Activated CD8-positive, alpha-beta T cell treated with anti-CD3 and anti-CD28 coated beads for 36 hours (primary cell): ENCODE measurements at regions not wholly inside any gene's neighbourhood (a gene's known extent, or its start where the extent isn't known, plus 50 kb on each side); places are given as distances from the start of the nearest gene placed in this dataset.

Experiments
- ATAC-seq: fragments of 200-7000 bp; cut with Tn5 transposase; one replicate; pipeline ENCODE4 v1.10.0; 2021; ENCODE audit warnings: mild to moderate bottlenecking, moderate library complexity
- CTCF ChIA-PET: fragments of 350-600 bp; sonication (Branson Sonifier 250); formaldehyde crosslinking; loops from one replicate; lab custom pipeline; 2021; ENCODE audit warnings: antibody characterized with exemption; lab: Charles Lee
- POLR2A ChIA-PET: fragments of 350-600 bp; sonication (Branson Sonifier 250); formaldehyde crosslinking; loops from one replicate; lab custom pipeline; 2021; ENCODE audit warnings: antibody characterized with exemption; lab: Charles Lee
- DNase-seq: peaks from one replicate; pipeline ENCODE4 v3.0.0-alpha.2; 2020
- H3K27ac Mint-ChIP-seq: one replicate; pipeline ENCODE4 v1.8.0; 2021; ENCODE audit warnings: mild to moderate bottlenecking, mixed read lengths
- H3K27me3 Mint-ChIP-seq: one replicate; pipeline ENCODE4 v1.8.0; 2021; ENCODE audit warnings: mixed read lengths
- H3K36me3 Mint-ChIP-seq: one replicate; pipeline ENCODE4 v1.8.0; 2021; ENCODE audit warnings: low read depth, mixed read lengths
- H3K4me1 Mint-ChIP-seq: one replicate; pipeline ENCODE4 v1.8.0; 2021; ENCODE audit warnings: low read depth, mixed read lengths
- H3K4me3 Mint-ChIP-seq: one replicate; pipeline ENCODE4 v1.8.0; 2021; ENCODE audit warnings: mild to moderate bottlenecking, moderate library complexity, mixed read lengths
- H3K9me3 Mint-ChIP-seq: one replicate; pipeline ENCODE4 v1.8.0; 2021; ENCODE audit warnings: mixed read lengths
- CTCF ChIP-seq: fragments of 200-600 bp; IDR thresholded peaks from one replicate; pipeline ENCODE4 v1.8.0; 2022; ENCODE audit warnings: antibody characterized with exemption, mild to moderate bottlenecking
- intact Hi-C: fragments of 100-400 bp; cut with micrococcal nuclease; formaldehyde crosslinking; loops from one replicate; pipeline ENCODE4 v1.10.0; 2022

GRCh38 chr10:29826221-29826620 is 191.4 kb upstream of the SVIL start:
- H3K4me3 Mint-ChIP-seq, result no peak overlapping the region
- H3K36me3 Mint-ChIP-seq, result no peaks in the 10 kb centered on the region
- no peak for TF ChIP-seq CTCF
- ATAC-seq, result no peak
- H3K9me3 Mint-ChIP-seq, result peaks cover 6% of the 10 kb centered on the region
- CTCF ChIA-PET, result no interaction called here
- no peaks in the 10 kb centered on the region for H3K4me1 Mint-ChIP-seq
- DNase-seq, result no peak
- POLR2A ChIA-PET, result no interaction called here
- no peak overlapping the region for H3K27ac Mint-ChIP-seq
- peaks cover 1% of the 10 kb centered on the region for H3K27me3 Mint-ChIP-seq
- intact Hi-C loops, result no loop called here

- POLR2A ChIA-PET, result no interaction called here
- DNase-seq (no peak), ATAC-seq (no peak)
- H3K27me3 Mint-ChIP-seq, result peaks cover 1% of the 10 kb centered on the region
- no peaks in the 10 kb centered on the region for H3K9me3 Mint-ChIP-seq
- H3K4me1 Mint-ChIP-seq, result no peaks in the 10 kb centered on the region
- H3K27ac Mint-ChIP-seq, result no peak overlapping the region
- intact Hi-C loops, result no loop called here
- TF ChIP-seq CTCF, result no peak
- no peak overlapping the region for H3K4me3 Mint-ChIP-seq
- H3K36me3 Mint-ChIP-seq, result no peaks in the 10 kb centered on the region
- CTCF ChIA-PET, result no interaction called here
Measured at GRCh38 chr10:29823553-29824080, 188.8 kb upstream of the SVIL start.

GRCh38 chr10:29820890-29821461 is 186.2 kb upstream of the SVIL start:
- no peaks in the 10 kb centered on the region for H3K4me1 Mint-ChIP-seq
- ATAC-seq, result no peak
- CTCF ChIA-PET, result interaction anchor here (1.1 to 1.3 kb wide), 2 partner anchors 30 to 179 kb away, joined by 3 read pairs; no protein-coding TSS in a partner anchor
- POLR2A ChIA-PET, result interaction anchor here (0.7 kb wide), 1 partner anchor 10 kb away, joined by 3 read pairs; no protein-coding TSS in a partner anchor
- H3K4me3 Mint-ChIP-seq, result no peak overlapping the region
- DNase-seq, result no peak
- no peak for TF ChIP-seq CTCF
- H3K27me3 Mint-ChIP-seq, result peaks cover 4% of the 10 kb centered on the region
- intact Hi-C loops, result no loop called here
- no peaks in the 10 kb centered on the region for H3K36me3 Mint-ChIP-seq
- H3K9me3 Mint-ChIP-seq, result no peaks in the 10 kb centered on the region
- H3K27ac Mint-ChIP-seq, result no peak overlapping the region

- POLR2A ChIA-PET, result interaction anchor here (0.6 kb wide), 1 partner anchor 89 kb away, joined by 3 read pairs; no protein-coding TSS in a partner anchor
- Mint-ChIP-seq H3K27ac (no peak overlapping the region), H3K36me3 (no peaks in the 10 kb centered on the region), H3K4me1 (peaks cover 5% of the 10 kb centered on the region), H3K9me3 (no peaks in the 10 kb centered on the region), H3K4me3 (no peak overlapping the region), H3K27me3 (peaks cover 7% of the 10 kb centered on the region)
- no peak for DNase-seq
- intact Hi-C loops, result no loop called here
- CTCF ChIA-PET, result no interaction called here
- ATAC-seq, result no peak
- TF ChIP-seq CTCF, result no peak
Measured at GRCh38 chr10:29816801-29817558, 182.2 kb upstream of the SVIL start.

GRCh38 chr10:29815572-29815971 is 180.8 kb upstream of the SVIL start:
- H3K27ac Mint-ChIP-seq, result no peak overlapping the region
- POLR2A ChIA-PET, result no interaction called here

More at GRCh38 chr10:29815572-29815971, 180.8 kb upstream of the SVIL start:
- Mint-ChIP-seq H3K9me3 (peaks cover 2% of the 10 kb centered on the region), H3K27me3 (peaks cover 7% of the 10 kb centered on the region), H3K4me3 (no peak overlapping the region), H3K36me3 (no peaks in the 10 kb centered on the region), H3K4me1 (peaks cover 16% of the 10 kb centered on the region)
- no peak for TF ChIP-seq CTCF
- intact Hi-C loops, result no loop called here
- no peak for DNase-seq
- ATAC-seq, result no peak
- CTCF ChIA-PET, result no interaction called here
